ENCODE measurements at regions not wholly inside any gene's neighbourhood (a gene's known extent, or its start where the extent isn't known, plus 50 kb on each side); places are given as distances from the start of the nearest gene placed in this dataset.

DNA sequence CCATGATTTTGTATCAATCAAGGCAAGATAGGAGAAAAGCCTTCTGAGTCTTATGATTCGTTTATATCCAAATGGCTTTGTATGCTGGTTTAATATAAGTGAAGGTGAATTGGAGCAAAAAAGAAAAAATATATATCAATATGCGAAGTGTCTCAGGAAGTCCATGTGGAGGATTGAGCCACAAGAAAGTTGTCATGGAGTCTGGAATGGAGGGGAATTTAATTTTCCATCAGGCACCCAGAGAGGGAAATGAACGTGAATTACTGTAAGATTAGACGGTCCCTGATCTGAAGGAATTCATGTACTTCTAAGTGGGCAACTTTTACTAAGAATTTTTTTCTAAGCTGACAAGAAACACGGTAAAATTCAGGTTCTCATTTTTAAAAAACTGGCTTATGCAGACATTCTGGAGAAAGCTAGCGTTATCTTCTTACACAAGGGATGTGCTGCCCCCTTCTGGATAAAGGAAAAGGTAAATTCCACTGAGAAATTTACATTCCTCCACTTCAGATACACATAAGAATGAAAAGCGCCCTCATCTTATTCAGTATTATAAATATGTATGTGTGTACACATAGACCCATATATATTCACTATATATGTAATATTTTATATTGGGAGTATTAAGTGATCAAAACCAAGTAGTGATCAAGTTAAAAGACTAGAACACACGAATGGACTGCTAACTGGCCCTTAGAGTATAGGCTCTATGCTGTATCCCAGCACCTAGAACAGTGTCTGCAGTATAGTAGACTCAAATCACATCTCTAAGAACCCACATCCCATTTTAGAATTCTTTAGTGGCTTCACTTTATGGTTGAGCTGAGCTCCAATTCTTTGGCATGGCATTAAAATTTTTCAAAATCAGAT is 289.0 kb upstream of the TFPI start:
- peak in 1 of 2 experiments; percentile 43 for DNase-seq (ENCODE audit: low read depth in 1 of 2, low spot score in 2 of 2)
- Histone ChIP-seq H3K27ac (no peak overlapping the region), H3K9me3 (replicated peaks) (no peaks in the 10 kb centered on the region), H3K4me1 (replicated peaks) (no peaks in the 10 kb centered on the region), H3K36me3 (no peaks in the 10 kb centered on the region), H3K4me3 (no peak overlapping the region), H3K27me3 (replicated peaks) (no peaks in the 10 kb centered on the region; the same call in 1 of the 2 replicates)

DNA sequence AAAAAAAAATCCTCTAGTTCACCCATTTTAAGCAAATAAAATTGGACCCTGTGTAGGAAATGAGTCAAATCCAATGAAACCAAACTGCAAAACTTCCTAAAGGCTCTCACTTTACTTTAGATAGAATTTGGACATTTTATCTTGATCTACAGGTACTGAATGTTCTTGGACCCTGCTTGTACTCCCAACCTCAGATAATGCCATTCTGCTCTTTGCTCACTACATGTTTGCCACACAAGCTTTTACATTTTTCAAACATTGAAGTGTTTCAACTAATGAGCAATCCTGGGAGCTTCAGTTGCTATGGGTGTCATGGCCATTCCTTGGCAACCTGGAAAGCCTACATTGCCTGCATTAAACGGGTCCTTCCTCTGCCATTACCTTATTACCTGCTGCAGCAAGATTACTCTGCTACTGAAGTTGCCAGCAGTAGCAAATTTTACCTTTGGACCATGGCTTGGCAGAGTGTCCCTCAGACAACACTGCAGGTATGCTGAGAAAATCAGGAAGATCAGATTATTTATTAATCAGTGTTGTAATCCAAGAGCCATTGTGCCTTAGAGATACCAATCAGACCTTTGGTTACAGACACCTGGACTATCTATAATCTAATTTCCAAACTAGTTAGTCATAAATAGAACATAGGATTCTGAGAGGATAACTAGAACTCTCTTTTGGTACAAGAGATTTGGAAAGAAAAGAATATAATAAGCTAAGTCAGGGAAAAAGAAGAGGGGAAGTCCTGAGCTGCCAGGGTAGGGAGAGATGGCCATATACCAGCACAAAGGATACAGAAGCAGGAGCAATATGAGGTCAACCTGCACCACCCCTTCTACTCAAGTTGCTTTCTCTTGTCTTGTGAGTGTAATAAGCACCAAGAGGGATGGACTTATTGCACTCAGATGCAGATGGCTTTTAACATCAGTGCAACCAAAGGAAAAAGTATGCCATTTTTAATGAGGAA is 293.3 kb upstream of the TFPI start:
- H3K4me3 ChIP-seq: no peak overlapping the region
- H3K27me3 ChIP-seq (replicated peaks): no peaks in the 10 kb centered on the region; the same call in 1 of the 2 replicates
- no peaks in the 10 kb centered on the region for H3K9me3 ChIP-seq (replicated peaks)
- no peak overlapping the region for H3K27ac ChIP-seq
- no peak for DNase-seq (ENCODE audit: low read depth in 1 of 2, low spot score in 2 of 2)
- no peaks in the 10 kb centered on the region for H3K36me3 ChIP-seq
- H3K4me1 ChIP-seq (replicated peaks): no peaks in the 10 kb centered on the region

DNA sequence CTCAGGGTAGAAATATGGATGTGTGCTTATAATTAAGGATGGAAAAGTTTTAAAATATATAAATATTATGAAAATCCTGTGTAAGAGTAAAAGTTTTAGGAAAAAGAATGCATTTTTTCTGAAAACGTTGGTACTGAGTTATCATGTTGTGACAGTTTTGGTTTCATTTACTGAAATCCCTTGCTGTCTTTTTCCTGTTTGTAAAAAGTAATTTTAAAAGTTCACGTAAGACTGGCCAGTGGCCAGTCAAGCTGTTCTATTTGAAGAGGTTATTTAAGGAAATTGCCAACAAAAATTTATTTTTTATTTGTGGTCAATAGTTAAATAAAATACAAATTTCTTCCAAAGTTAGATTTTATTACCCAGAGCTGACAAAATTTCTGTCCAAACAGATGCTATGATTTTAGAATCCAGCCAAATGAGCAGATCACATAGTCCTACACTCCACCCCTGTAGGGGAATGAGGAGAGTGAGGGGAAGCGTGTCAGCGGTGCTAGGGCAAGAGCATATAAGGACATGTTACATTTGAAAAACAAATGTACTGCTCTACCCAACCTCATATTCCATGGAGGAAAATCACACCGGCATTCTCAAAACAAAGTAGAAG is 297.8 kb upstream of the TFPI start:
- H3K4me3 ChIP-seq: no peak overlapping the region
- H3K9me3 ChIP-seq (replicated peaks): no peaks in the 10 kb centered on the region
- H3K27ac ChIP-seq: no peak overlapping the region
- H3K4me1 ChIP-seq (replicated peaks): no peaks in the 10 kb centered on the region
- H3K36me3 ChIP-seq: no peaks in the 10 kb centered on the region
- no peaks in the 10 kb centered on the region; the same call in 1 of the 2 replicates for H3K27me3 ChIP-seq (replicated peaks)
- no peak for DNase-seq (ENCODE audit: low read depth in 1 of 2, low spot score in 2 of 2)

DNA sequence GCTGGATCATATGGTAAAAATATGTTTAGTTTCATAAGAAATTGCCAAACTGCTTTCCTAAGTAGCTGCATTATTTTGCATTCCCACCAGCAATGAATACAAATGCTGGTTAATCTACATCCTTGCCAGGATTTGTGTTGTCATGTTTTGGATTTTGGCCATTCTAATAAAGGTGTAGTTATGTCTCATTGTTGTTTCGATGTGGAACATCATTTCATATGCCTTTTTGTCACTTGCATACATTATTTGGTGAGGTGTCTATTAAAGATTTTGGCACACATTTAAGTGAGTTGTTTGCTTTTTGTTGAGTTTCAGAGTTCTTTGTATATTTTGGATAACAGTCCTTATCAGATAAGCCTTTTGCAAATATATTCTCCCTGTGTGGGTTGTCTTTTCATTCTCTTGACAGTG is 299.2 kb upstream of the TFPI start:
- Histone ChIP-seq H3K9me3 (replicated peaks) (no peaks in the 10 kb centered on the region), H3K4me1 (replicated peaks) (no peaks in the 10 kb centered on the region), H3K4me3 (no peak overlapping the region), H3K27me3 (replicated peaks) (no peaks in the 10 kb centered on the region; the same call in 1 of the 2 replicates), H3K27ac (no peak overlapping the region), H3K36me3 (no peaks in the 10 kb centered on the region)
- no peak for DNase-seq (ENCODE audit: low read depth in 1 of 2, low spot score in 2 of 2)

DNA sequence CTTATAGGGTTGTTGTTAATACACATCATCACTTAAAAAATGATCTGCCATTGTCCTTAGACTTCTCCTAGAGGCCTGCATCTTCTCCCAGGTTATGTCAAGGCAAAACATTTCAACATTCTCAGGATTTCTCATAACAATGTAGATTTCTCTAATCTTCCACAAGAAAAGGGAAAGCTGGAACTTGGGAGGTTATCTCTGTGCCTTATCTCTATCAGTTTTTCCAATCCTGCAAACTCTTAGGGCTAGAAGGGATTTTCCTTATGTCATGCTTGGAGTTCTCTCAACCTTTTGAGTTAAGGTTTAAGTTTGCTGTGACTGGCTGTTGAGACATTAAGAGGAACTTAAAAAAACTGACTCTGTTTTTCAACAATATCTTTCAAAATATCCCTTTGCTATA is 300.6 kb upstream of the TFPI start:
- H3K4me1 ChIP-seq (replicated peaks): no peaks in the 10 kb centered on the region
- no peak for DNase-seq (ENCODE audit: low read depth in 1 of 2, low spot score in 2 of 2)
- no peaks in the 10 kb centered on the region for H3K9me3 ChIP-seq (replicated peaks)
- H3K4me3 ChIP-seq: no peak overlapping the region
- H3K36me3 ChIP-seq: no peaks in the 10 kb centered on the region
- no peaks in the 10 kb centered on the region; the same call in 1 of the 2 replicates for H3K27me3 ChIP-seq (replicated peaks)
- no peak overlapping the region for H3K27ac ChIP-seq

DNA sequence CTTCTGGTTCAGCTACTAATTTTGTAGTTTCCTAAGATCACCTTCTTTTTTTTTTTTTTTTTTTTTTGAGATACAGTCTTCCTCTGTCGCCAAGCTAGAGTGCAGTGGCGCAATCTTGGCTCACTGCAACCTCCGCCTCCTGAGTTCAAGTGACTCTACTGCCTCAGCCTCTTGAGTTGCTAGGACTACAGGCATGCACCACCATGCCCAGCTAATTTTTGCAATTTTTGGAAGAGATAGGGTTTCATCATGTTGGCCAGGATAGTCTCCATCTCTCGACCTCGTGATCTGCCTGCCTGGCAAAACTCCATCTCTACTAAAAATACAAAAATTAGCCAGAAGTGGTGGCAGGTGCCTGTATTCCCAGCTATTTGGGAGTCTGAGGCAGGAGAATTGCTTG is 301.5 kb upstream of the TFPI start:
- Histone ChIP-seq H3K4me3 (no peak overlapping the region), H3K36me3 (no peaks in the 10 kb centered on the region), H3K27me3 (replicated peaks) (no peaks in the 10 kb centered on the region; the same call in 1 of the 2 replicates), H3K27ac (no peak overlapping the region), H3K4me1 (replicated peaks) (no peaks in the 10 kb centered on the region), H3K9me3 (replicated peaks) (no peaks in the 10 kb centered on the region)
- no peak for DNase-seq (ENCODE audit: low read depth in 1 of 2, low spot score in 2 of 2)

DNA sequence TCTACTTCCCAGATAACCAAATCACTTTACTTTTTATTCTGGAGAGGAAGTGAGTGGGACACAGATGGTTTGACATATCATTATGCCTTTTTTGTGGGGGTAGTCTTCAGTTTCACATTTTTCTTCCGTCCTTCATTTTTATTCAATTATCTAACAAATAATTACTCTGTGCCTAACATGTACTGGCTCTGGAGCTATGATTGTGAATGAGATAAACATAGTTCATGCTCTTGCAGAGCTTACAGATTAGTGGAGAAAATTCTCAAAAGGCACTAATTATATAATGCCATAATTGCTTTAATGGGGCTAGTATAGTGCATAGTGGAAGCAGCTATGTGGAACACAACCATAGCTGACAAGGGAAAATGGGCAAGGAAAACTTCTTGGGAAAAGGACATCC is 303.6 kb upstream of the TFPI start:
- Histone ChIP-seq H3K27ac (no peak overlapping the region), H3K9me3 (replicated peaks) (no peaks in the 10 kb centered on the region), H3K4me3 (no peak overlapping the region), H3K36me3 (no peaks in the 10 kb centered on the region), H3K27me3 (replicated peaks) (no peaks in the 10 kb centered on the region; the same call in 1 of the 2 replicates), H3K4me1 (replicated peaks) (no peaks in the 10 kb centered on the region)
- DNase-seq (ENCODE audit: low read depth in 1 of 2, low spot score in 2 of 2): no peak

DNA sequence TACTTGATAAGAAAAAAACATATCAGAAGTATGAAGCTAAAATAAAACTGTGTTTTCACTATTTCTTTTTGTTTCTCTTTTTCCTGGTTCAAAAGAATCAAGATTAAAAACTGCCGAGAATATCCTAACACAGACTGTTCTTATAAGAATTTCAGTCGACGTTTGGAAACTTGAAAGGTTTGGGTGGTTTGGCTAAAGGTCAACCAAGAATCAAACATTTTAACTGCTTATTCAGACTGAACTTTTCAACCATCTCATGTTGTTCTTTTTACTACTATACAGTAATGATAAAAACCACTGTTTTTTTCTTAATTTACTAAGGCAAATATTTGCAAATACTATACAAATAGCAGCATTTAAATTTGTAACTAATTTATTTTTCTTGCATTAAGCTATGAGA is 308.5 kb upstream of the TFPI start:
- Histone ChIP-seq H3K4me1 (replicated peaks) (no peaks in the 10 kb centered on the region), H3K27me3 (replicated peaks) (no peaks in the 10 kb centered on the region; the same call in 1 of the 2 replicates), H3K4me3 (no peak overlapping the region), H3K36me3 (no peaks in the 10 kb centered on the region), H3K27ac (no peak overlapping the region), H3K9me3 (replicated peaks) (no peaks in the 10 kb centered on the region; the same call in 1 of the 2 replicates)
- DNase-seq (ENCODE audit: low read depth in 1 of 2, low spot score in 2 of 2): no peak

DNA sequence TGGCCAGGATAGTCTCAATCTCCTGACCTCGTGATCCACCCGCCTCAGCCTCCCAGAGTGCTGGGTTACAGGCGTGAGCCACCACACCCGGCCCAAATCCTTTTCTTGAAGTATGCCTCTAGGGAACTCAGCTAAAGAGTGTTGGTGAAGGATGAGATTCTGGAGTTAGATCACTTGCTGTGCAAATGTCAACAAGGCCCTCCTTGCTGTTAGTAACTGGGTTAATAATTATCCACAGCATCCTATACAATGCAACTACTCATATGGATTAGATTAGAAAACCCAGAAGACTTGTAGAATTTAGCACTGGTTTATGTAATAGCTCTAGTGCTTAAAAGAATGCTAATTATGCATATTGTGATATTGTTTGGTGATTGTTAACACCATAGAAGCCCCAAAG is 310.8 kb upstream of the TFPI start:
- H3K27ac ChIP-seq: no peak overlapping the region
- H3K36me3 ChIP-seq: no peaks in the 10 kb centered on the region
- no peak for DNase-seq (ENCODE audit: low read depth in 1 of 2, low spot score in 2 of 2)
- H3K27me3 ChIP-seq (replicated peaks): no peaks in the 10 kb centered on the region; the same call in 1 of the 2 replicates
- no peaks in the 10 kb centered on the region for H3K4me1 ChIP-seq (replicated peaks)
- no peak overlapping the region for H3K4me3 ChIP-seq
- no peaks in the 10 kb centered on the region; the same call in 1 of the 2 replicates for H3K9me3 ChIP-seq (replicated peaks)

DNA sequence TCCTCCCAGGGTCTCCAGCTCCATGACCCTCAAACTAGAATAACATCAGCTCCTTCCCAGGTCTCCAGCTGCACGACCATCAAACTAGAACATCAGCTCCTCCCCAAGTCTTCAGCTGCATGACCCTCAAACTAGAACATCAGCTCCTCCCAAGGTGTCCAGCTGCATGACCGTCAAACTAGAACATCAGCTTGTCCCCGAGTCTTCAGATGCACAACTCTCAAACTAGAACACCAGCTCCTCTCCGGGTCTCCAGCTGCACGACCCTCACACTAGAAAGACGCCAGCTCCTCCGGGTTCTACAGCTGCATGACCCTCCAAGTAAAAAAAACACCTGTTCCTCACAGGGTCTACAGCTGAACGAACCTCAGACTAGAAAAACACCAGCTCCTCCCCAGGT is 312.9 kb upstream of the TFPI start:
- H3K9me3 ChIP-seq (replicated peaks): no peaks in the 10 kb centered on the region; the same call in 1 of the 2 replicates

DNA sequence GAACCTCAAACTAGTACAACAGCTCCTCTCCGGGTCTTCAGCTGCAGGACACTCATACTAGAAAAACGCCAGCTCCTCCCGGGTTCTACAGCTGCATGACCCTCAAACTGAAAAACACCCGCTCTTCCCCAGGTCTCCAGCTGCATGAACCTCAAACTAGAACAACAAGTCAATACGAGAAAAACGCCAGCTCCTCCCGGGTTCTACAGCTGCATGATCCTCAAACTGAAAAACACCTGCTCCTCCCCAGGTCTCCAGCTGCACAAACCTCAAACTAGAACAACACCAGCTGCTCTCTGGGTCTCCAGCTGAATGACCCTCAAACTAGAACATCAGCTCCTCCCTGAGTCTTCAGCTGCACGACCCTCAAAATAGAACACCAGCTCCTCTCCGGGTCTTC is 315.0 kb upstream of the TFPI start:
- no peaks in the 10 kb centered on the region; the same call in 1 of the 2 replicates for H3K9me3 ChIP-seq (replicated peaks)

More for the DNA sequence above, 312.9 kb upstream of the TFPI start:
- Histone ChIP-seq H3K4me1 (replicated peaks) (no peaks in the 10 kb centered on the region), H3K4me3 (no peak overlapping the region), H3K27me3 (replicated peaks) (no peaks in the 10 kb centered on the region; the same call in 1 of the 2 replicates), H3K36me3 (no peaks in the 10 kb centered on the region), H3K27ac (no peak overlapping the region)
- DNase-seq (ENCODE audit: low read depth in 1 of 2, low spot score in 2 of 2): no peak

DNA sequence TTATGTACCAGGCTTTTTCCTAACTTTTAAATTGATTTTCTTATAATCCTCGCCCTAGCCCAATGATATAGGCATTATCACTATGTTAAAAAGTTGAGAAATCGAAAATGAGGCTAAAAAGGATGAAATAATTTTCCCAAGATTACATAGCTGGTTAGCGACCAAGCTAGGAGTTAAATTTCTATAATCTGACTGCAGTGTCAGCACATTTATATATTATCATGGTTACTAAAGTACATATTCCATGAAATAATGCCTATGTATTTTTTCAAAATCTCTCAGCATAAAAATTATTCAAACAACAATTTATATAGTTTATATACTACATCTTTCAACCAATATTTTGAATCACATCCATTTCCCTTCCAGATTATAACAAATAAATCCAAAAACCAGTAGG is 317.3 kb upstream of the TFPI start:
- Histone ChIP-seq H3K36me3 (no peaks in the 10 kb centered on the region), H3K4me3 (no peak overlapping the region), H3K27me3 (replicated peaks) (no peaks in the 10 kb centered on the region), H3K4me1 (replicated peaks) (no peaks in the 10 kb centered on the region), H3K9me3 (replicated peaks) (no peaks in the 10 kb centered on the region), H3K27ac (no peak overlapping the region)
- no peak for DNase-seq (ENCODE audit: low read depth in 1 of 2, low spot score in 2 of 2)

More for the DNA sequence above, 315.0 kb upstream of the TFPI start:
- no peak overlapping the region for H3K27ac ChIP-seq
- no peak overlapping the region for H3K4me3 ChIP-seq
- no peak for DNase-seq (ENCODE audit: low read depth in 1 of 2, low spot score in 2 of 2)
- no peaks in the 10 kb centered on the region for H3K27me3 ChIP-seq (replicated peaks)
- no peaks in the 10 kb centered on the region for H3K4me1 ChIP-seq (replicated peaks)
- H3K36me3 ChIP-seq: no peaks in the 10 kb centered on the region

DNA sequence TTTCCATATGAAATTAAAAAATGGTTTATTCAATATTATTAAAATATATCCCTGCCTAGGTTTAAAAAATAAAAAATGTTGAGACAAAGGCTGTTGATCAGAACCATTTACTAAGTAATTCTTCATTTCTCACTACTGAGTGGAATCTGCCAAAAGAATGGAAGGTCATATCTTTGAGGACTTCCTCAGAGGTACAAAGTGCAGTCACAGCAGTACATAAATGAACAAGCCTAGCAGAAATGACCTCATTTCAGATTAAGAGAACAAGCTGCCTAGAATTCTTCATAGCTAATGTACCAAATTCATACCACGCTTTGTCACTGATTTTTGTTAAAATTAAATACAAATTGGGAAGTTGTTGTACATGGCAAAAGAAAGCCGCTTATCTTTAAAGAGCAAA is 318.9 kb upstream of the TFPI start:
- Histone ChIP-seq H3K4me3 (no peak overlapping the region), H3K9me3 (replicated peaks) (no peaks in the 10 kb centered on the region), H3K27me3 (replicated peaks) (no peaks in the 10 kb centered on the region), H3K4me1 (replicated peaks) (no peaks in the 10 kb centered on the region), H3K36me3 (no peaks in the 10 kb centered on the region), H3K27ac (no peak overlapping the region)
- no peak for DNase-seq (ENCODE audit: low read depth in 1 of 2, low spot score in 2 of 2)

All from SJSA1 (cell line).